GM12872 (cell line): ENCODE measurements at regions not wholly inside any gene's neighbourhood (a gene's known extent, or its start where the extent isn't known, plus 50 kb on each side); places are given as distances from the start of the nearest gene placed in this dataset.

Experiments
- TF ChIP-seq, protein P1 (sequence below): IDR thresholded peaks from 3 replicates; pipeline ENCODE4 v1.5.1; 2011; ENCODE audit warnings: low read depth, mild to moderate bottlenecking, low read length, moderate library complexity; ENCODE audit not compliant: insufficient read depth

DNA sequence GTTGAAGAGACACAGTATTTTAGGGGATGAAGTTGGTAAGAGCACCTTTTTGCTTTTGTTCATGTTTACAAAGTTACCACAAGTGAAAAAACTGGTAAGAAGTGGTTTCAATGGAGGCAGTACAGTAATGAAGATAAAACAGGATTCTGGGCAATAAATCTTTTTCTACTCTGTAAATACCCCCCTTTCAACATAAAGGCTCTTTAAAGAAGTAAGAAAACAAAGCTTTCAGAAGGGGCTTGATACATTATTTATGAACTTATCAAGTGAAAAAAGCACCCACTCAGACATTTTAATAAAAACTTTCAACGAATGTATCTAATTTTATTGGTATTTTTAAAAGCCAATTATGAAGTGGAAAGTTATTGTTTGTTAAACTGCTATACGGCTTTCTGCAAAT lies 522.9 kb downstream of the ZEB2 start:
- TF ChIP-seq, protein P1, sequence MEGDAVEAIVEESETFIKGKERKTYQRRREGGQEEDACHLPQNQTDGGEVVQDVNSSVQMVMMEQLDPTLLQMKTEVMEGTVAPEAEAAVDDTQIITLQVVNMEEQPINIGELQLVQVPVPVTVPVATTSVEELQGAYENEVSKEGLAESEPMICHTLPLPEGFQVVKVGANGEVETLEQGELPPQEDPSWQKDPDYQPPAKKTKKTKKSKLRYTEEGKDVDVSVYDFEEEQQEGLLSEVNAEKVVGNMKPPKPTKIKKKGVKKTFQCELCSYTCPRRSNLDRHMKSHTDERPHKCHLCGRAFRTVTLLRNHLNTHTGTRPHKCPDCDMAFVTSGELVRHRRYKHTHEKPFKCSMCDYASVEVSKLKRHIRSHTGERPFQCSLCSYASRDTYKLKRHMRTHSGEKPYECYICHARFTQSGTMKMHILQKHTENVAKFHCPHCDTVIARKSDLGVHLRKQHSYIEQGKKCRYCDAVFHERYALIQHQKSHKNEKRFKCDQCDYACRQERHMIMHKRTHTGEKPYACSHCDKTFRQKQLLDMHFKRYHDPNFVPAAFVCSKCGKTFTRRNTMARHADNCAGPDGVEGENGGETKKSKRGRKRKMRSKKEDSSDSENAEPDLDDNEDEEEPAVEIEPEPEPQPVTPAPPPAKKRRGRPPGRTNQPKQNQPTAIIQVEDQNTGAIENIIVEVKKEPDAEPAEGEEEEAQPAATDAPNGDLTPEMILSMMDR, result no peak

DNA sequence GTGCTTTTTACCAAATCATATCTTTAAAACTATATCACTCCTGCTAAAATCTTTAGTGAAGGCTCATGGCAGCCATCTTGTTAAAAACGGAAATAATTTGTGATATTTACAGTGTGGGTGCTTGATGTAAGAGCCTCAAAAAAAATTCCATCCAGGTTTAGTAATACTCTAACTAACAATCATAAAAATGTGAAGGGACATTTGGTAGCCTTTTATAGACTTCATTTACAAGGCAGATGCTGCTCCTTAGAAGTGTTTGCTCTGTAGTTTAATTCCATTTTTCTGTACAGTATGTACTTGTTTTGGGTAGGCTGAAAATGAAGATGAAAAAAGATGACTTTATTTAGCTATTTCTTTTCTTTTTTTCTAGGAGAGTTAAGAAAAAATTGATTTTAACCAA lies 525.0 kb downstream of the ZEB2 start:
- TF ChIP-seq, protein P1, result no peak

DNA sequence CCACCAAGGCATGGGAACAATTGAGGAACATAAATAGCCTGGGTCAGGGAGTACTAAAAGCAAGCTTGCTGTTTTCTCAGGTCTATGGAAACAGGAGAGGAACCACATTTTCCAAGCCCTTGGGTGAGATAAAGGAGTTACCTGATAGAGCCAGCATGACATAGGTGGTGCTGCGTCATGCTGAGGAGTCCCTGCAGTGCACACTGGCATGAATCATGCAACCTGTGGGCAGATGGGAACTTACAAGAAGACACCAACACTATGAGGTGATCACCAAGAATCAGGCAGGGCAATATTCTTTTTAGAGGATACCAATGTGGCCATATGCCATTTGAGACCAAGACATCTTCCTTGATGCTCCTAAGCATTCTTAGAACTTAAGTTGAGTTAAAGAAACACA lies 531.8 kb downstream of the ZEB2 start:
- TF ChIP-seq, protein P1, result no peak

DNA sequence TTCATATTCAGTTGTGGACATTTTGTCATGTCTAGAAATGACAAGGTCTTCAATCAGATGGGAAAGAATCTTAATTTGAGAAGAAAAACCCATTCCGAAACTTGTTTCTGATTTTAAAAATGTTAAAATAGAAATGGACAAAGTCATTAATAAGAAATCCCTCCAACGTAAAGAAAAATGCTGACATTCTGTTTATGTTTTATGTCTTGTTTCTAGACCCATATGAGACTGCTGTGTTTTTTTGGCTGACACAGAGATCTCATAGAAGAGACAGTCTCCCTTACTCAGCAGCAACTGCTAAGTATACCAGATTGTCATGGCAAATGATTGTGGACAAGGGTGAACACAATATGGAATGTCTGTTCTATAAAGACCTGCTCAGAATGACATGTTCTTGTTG lies 538.5 kb downstream of the ZEB2 start:
- TF ChIP-seq, protein P1, result no peak

DNA sequence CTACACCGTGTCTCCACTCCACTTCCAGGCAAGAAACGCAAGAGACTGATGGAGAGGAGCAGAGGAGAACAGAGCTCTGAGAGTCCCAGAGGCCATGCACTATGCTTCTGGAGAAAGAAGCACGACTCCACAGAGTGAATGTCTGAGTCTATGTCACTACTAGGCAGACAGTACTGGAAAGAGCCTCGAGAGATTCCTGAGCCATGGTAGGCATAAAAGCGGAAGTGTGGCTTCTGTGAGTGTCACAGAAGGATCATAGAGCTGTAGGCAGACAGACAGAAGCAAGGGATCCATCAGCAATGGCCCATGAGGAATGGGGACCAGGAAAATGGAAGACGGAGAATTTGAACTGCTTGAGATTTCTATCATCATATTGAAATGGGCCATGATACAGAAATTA lies 542.6 kb downstream of the ZEB2 start:
- TF ChIP-seq, protein P1, result no peak

DNA sequence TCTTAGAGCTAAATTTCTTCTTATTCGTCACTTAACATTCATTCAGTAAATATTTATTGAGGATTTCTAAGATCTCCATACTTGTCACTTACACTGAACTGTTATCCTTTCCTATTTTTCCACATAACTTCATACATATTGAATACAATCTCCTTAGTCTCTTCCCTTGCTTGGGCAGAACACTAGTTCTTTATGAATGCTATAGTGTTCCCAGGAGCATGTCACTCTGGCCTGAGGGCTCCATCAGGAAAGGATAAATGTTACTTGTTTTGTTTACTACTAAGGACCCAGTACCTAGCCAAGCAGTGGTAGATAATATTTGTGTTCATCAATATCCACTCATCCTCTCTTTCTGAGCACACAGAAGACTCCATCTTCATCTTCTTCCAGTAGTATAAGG lies 544.7 kb downstream of the ZEB2 start:
- TF ChIP-seq, protein P1, result no peak

DNA sequence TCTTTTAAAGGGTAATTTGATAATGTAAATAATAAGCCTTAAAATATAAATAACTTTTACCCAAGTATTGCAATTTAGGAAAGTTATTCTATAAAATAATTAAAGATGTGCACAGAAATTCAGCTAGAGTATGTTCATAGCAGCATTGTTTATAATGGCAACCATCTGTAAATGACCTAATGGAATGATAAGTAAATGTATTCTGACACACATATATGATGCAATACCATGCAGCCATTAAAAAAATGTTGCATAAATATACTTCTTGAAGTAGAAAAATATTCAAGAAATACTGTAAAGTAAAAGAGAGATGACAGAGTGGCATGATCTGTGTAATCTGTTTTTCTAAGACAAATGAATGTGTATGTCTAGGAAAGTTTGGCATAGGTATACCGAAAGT lies 545.7 kb downstream of the ZEB2 start:
- TF ChIP-seq, protein P1, result no peak

DNA sequence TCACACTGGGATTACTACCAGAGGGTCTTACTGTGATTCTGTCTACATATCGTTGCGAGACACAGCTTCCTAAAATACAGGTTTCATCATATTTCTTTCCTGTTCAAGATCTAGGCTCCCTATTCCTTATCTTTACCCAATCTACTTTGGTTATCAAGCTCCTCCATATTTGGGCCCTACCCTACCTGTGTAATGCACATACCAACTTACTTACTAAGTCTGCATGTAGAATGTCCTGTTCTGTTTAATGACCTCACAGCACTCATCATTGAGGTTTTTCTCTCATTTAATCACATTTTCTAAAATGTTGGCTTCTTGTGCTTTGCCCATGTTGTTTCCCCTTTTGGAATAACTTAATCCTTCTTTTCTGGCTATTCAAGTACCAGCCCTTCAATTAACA lies 551.1 kb downstream of the ZEB2 start:
- TF ChIP-seq, protein P1, result no peak
